Neural cell (in vitro differentiated cells): ENCODE measurements at regions not wholly inside any gene's neighbourhood (a gene's known extent, or its start where the extent isn't known, plus 50 kb on each side); places are given as distances from the start of the nearest gene placed in this dataset.

ENCODE experiments used
- H2AFZ ChIP-seq: fragments of 200-600, 300-800 bp; sonication (generic), shearing (Covaris generic); 2 replicates; pipeline ENCODE4 v1.6.0; 2014; ENCODE audit warnings: low read depth, mild to moderate bottlenecking, antibody characterized with exemption, low read length, moderate library complexity
- H3F3A ChIP-seq: fragments of 200-600 bp; shearing (Covaris generic); 2 replicates; pipeline ENCODE4 v1.6.1; 2016; ENCODE audit warnings: mild to moderate bottlenecking, moderate library complexity, mixed read lengths, antibody characterized with exemption, low read length; ENCODE audit not compliant: insufficient read depth, poor library complexity, severe bottlenecking
- H3K27ac ChIP-seq: fragments of 200-600, 300-800 bp; sonication (generic), shearing (Covaris generic); 2 replicates; pipeline ENCODE4 v1.5.1; 2014; ENCODE audit warnings: mild to moderate bottlenecking, low read length, moderate library complexity
- H3K27me3 ChIP-seq: fragments of 300-800, 200-600 bp; sonication (generic), shearing (Covaris generic); 2 replicates; pipeline ENCODE4 v1.6.0; 2014; ENCODE audit warnings: mild to moderate bottlenecking, low read depth, low read length, moderate library complexity; ENCODE audit not compliant: insufficient read depth
- H3K36me3 ChIP-seq: fragments of 300-800, 200-600 bp; sonication (generic), shearing (Covaris generic); 2 replicates; pipeline ENCODE4 v1.5.1; 2014; ENCODE audit warnings: mild to moderate bottlenecking, antibody characterized with exemption, low read length, moderate library complexity; ENCODE audit not compliant: insufficient read depth
- H3K4me2 ChIP-seq: fragments of 300-800, 200-600 bp; sonication (generic), shearing (Covaris generic); 2 replicates; pipeline ENCODE4 v1.6.0; 2014; ENCODE audit warnings: mild to moderate bottlenecking, low read length
- H3K4me3 ChIP-seq: fragments of 300-800, 200-600 bp; sonication (generic), shearing (Covaris generic); 2 replicates; pipeline ENCODE4 v1.5.1; 2014; ENCODE audit warnings: mild to moderate bottlenecking, low read length, moderate library complexity
- H3K79me2 ChIP-seq: fragments of 200-600 bp; shearing (Covaris generic); replicated peaks from 2 replicates; pipeline ENCODE4 v1.6.0; 2014; ENCODE audit warnings: mild to moderate bottlenecking, low read length, moderate library complexity; ENCODE audit not compliant: insufficient read depth
- H3K9ac ChIP-seq: fragments of 300-800, 200-600 bp; sonication (generic), shearing (Covaris generic); 2 replicates; pipeline ENCODE4 v1.6.1; 2016; ENCODE audit warnings: mild to moderate bottlenecking, low read length, mixed read lengths
- H3K9me2 ChIP-seq: fragments of 200-600 bp; shearing (Covaris generic); 2 replicates; pipeline ENCODE4 v1.6.1; 2016; ENCODE audit warnings: mild to moderate bottlenecking, low read length, mixed read lengths; ENCODE audit not compliant: insufficient read depth
- H3K9me3 ChIP-seq: fragments of 200-600, 300-800 bp; sonication (generic), shearing (Covaris generic); 2 replicates; pipeline ENCODE4 v1.6.1; 2016; ENCODE audit warnings: mild to moderate bottlenecking, mixed run types, low read length, moderate library complexity, mixed read lengths
- H4K20me1 ChIP-seq: fragments of 200-600 bp; shearing (Covaris generic); 2 replicates; pipeline ENCODE4 v1.6.1; 2016; ENCODE audit warnings: mild to moderate bottlenecking, mixed run types; ENCODE audit not compliant: insufficient read depth
- CTCF ChIP-seq: fragments of 450-650 bp; IDR thresholded peaks from 2 replicates; pipeline ENCODE4 v1.5.1; 2014; ENCODE audit warnings: antibody characterized with exemption, mild to moderate bottlenecking, moderate library complexity; ENCODE audit not compliant: poor library complexity, severe bottlenecking
- EP300 ChIP-seq: fragments of 450-650 bp; conservative IDR thresholded peaks from 2 replicates; pipeline ENCODE4 v1.6.1; 2014; ENCODE audit warnings: antibody characterized with exemption, mild to moderate bottlenecking, moderate library complexity; ENCODE audit not compliant: poor library complexity, severe bottlenecking
- EZH2 ChIP-seq: fragments of 200-600, 300-800 bp; shearing (Covaris generic), sonication (generic); IDR thresholded peaks from 2 replicates; pipeline ENCODE4 v1.6.1; 2014; ENCODE audit warnings: antibody characterized with exemption, low read length, borderline replicate concordance, mild to moderate bottlenecking; ENCODE audit not compliant: insufficient read depth, poor library complexity, severe bottlenecking
- MXI1 ChIP-seq: fragments of 450-650 bp; conservative IDR thresholded peaks from 2 replicates; pipeline ENCODE4 v1.6.1; 2014; ENCODE audit warnings: antibody characterized with exemption, mild to moderate bottlenecking; ENCODE audit not compliant: poor library complexity, severe bottlenecking
- POLR2AphosphoS5 ChIP-seq: IDR thresholded peaks from 2 replicates; pipeline ENCODE4 v1.6.1; 2012
- RAD21 ChIP-seq: fragments of 450-650 bp; conservative IDR thresholded peaks from 2 replicates; pipeline ENCODE4 v1.6.1; 2014; ENCODE audit warnings: antibody characterized with exemption, mild to moderate bottlenecking, moderate library complexity
- REST ChIP-seq: IDR thresholded peaks from 2 replicates; pipeline ENCODE4 v1.6.1; 2012; ENCODE audit warnings: borderline replicate concordance
- SMC3 ChIP-seq: fragments of 450-650 bp; conservative IDR thresholded peaks from 2 replicates; pipeline ENCODE4 v1.6.1; 2014; ENCODE audit warnings: antibody characterized with exemption, mild to moderate bottlenecking, moderate library complexity; ENCODE audit not compliant: poor library complexity
- TAF1 ChIP-seq: IDR thresholded peaks from 2 replicates; pipeline ENCODE4 v1.6.1; 2012; ENCODE audit warnings: low read depth

DNA sequence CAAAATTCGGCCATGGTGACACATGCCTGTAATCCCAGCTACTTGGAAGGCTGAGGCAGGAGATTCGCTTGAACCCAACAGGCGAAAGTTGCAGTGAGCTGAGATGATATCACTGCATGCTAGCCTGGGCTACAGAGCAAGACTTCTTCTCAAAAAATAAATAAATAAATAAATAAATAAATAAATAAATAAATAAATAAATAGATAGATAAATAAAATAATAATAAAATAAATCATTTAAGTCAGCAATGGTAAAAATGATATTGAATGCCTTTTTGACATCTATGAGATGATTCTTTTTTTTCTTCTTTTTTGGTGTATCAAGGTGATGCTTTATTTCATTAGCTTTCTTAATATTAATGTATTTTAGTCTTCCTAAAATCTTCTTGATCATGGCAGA, 221.7 kb upstream of the RXFP2 start:
- Histone ChIP-seq H2AFZ (no peak overlapping the region), H4K20me1 (no peaks in the 10 kb centered on the region), H3K79me2 (no peaks in the 10 kb centered on the region), H3K9me2 (no peaks in the 10 kb centered on the region), H3K9ac (no peak overlapping the region), H3K27me3 (no peaks in the 10 kb centered on the region), H3F3A (no peaks in the 10 kb centered on the region), H3K4me3 (no peak overlapping the region), H3K9me3 (no peaks in the 10 kb centered on the region), H3K27ac (no peak overlapping the region), H3K36me3 (no peaks in the 10 kb centered on the region), H3K4me2 (no peak overlapping the region)
- no peak for TF ChIP-seq REST
- TF ChIP-seq EP300 = no peak
- TF ChIP-seq RAD21 = no peak
- TF ChIP-seq EZH2 = no peak
- TF ChIP-seq MXI1 = no peak
- no peak for TF ChIP-seq TAF1
- TF ChIP-seq SMC3 = no peak
- no peak for TF ChIP-seq CTCF
- no peak for TF ChIP-seq POLR2AphosphoS5

GRCh38 chr13:31518645-31519044, 220.7 kb upstream of the RXFP2 start:
- H3K79me2 ChIP-seq = no peaks in the 10 kb centered on the region

More at GRCh38 chr13:31518645-31519044, 220.7 kb upstream of the RXFP2 start:
- Histone ChIP-seq H3K9me2 (no peaks in the 10 kb centered on the region), H3F3A (no peaks in the 10 kb centered on the region), H3K9me3 (no peaks in the 10 kb centered on the region), H2AFZ (no peak overlapping the region), H4K20me1 (no peaks in the 10 kb centered on the region), H3K36me3 (no peaks in the 10 kb centered on the region), H3K9ac (no peak overlapping the region), H3K4me3 (no peak overlapping the region), H3K27ac (no peak overlapping the region), H3K4me2 (no peak overlapping the region), H3K27me3 (no peaks in the 10 kb centered on the region)
- TF ChIP-seq RAD21 = no peak
- TF ChIP-seq CTCF = no peak
- TF ChIP-seq EZH2 = no peak
- no peak for TF ChIP-seq EP300
- TF ChIP-seq TAF1 = no peak
- no peak for TF ChIP-seq REST
- TF ChIP-seq SMC3 = no peak
- TF ChIP-seq MXI1 = no peak
- no peak for TF ChIP-seq POLR2AphosphoS5
